ENCODE measurements at regions not wholly inside any gene's neighbourhood (a gene's known extent, or its start where the extent isn't known, plus 50 kb on each side); places are given as distances from the start of the nearest gene placed in this dataset.

- Histone ChIP-seq H3K36me3 (ENCODE audit: insufficient read depth, low read length) (no peaks in the 10 kb centered on the region), H3F3A (ENCODE audit: low read depth) (no peaks in the 10 kb centered on the region), H3K4me2 (ENCODE audit: low read depth, low read length, poor library complexity, severe bottlenecking) (no peak overlapping the region), H4K20me1 (ENCODE audit: insufficient read depth, low read length, poor library complexity, severe bottlenecking) (no peaks in the 10 kb centered on the region), H3K9me2 (replicated peaks; ENCODE audit: low read depth, low read length) (no peaks in the 10 kb centered on the region), H2AFZ (ENCODE audit: low read length) (no peak overlapping the region), H3K27me3 (ENCODE audit: insufficient read depth, low read length, poor library complexity, severe bottlenecking) (no peaks in the 10 kb centered on the region), H3K9ac (ENCODE audit: low read depth, low read length, poor library complexity, severe bottlenecking) (no peak overlapping the region), H3K4me1 (ENCODE audit: insufficient read depth, low read length, poor library complexity, severe bottlenecking) (no peaks in the 10 kb centered on the region), H3K79me2 (ENCODE audit: insufficient read depth, low read length) (no peaks in the 10 kb centered on the region), H3K4me3 (ENCODE audit: low read length, poor library complexity, severe bottlenecking) (no peak overlapping the region), H3K9me3 (ENCODE audit: insufficient read depth, low read depth, low read length) (no peaks in the 10 kb centered on the region)
- TF ChIP-seq CTCF (conservative IDR thresholded peaks at IDR 0.05; ENCODE audit: low read length) (peak; percentile 33), EZH2phosphoT487 (IDR thresholded peaks at IDR 0.05; ENCODE audit: borderline replicate concordance) (no peak)
These were observed 298.2 kb upstream of the FSTL5 start for GRCh38 chr4:162461952-162462351.

GRCh38 chr4:162458051-162458450 lies 294.3 kb upstream of the FSTL5 start:
- no peak overlapping the region for H3K4me3 ChIP-seq (ENCODE audit: low read length, poor library complexity, severe bottlenecking)
- H3K9me3 ChIP-seq (ENCODE audit: insufficient read depth, low read depth, low read length) = no peaks in the 10 kb centered on the region
- H3K79me2 ChIP-seq (ENCODE audit: insufficient read depth, low read length) = no peaks in the 10 kb centered on the region
- TF ChIP-seq EZH2phosphoT487 (IDR thresholded peaks at IDR 0.05; ENCODE audit: borderline replicate concordance) = no peak
- no peak for TF ChIP-seq CTCF (conservative IDR thresholded peaks at IDR 0.05; ENCODE audit: low read length)
- H3F3A ChIP-seq (ENCODE audit: low read depth) = no peaks in the 10 kb centered on the region
- no peaks in the 10 kb centered on the region for H3K27me3 ChIP-seq (ENCODE audit: insufficient read depth, low read length, poor library complexity, severe bottlenecking)
- no peak overlapping the region for H2AFZ ChIP-seq (ENCODE audit: low read length)
- no peak overlapping the region for H3K9ac ChIP-seq (ENCODE audit: low read depth, low read length, poor library complexity, severe bottlenecking)
- no peak overlapping the region for H3K4me2 ChIP-seq (ENCODE audit: low read depth, low read length, poor library complexity, severe bottlenecking)
- H3K36me3 ChIP-seq (ENCODE audit: insufficient read depth, low read length) = no peaks in the 10 kb centered on the region
- no peaks in the 10 kb centered on the region for H3K4me1 ChIP-seq (ENCODE audit: insufficient read depth, low read length, poor library complexity, severe bottlenecking)
- H3K9me2 ChIP-seq (replicated peaks; ENCODE audit: low read depth, low read length) = no peaks in the 10 kb centered on the region
- H4K20me1 ChIP-seq (ENCODE audit: insufficient read depth, low read length, poor library complexity, severe bottlenecking) = no peaks in the 10 kb centered on the region

- Histone ChIP-seq H2AFZ (ENCODE audit: low read length) (no peak overlapping the region), H3K79me2 (ENCODE audit: insufficient read depth, low read length) (no peaks in the 10 kb centered on the region), H3K4me1 (ENCODE audit: insufficient read depth, low read length, poor library complexity, severe bottlenecking) (no peaks in the 10 kb centered on the region), H3K4me2 (ENCODE audit: low read depth, low read length, poor library complexity, severe bottlenecking) (no peak overlapping the region), H3K9me2 (replicated peaks; ENCODE audit: low read depth, low read length) (no peaks in the 10 kb centered on the region), H3F3A (ENCODE audit: low read depth) (no peaks in the 10 kb centered on the region), H3K9me3 (ENCODE audit: insufficient read depth, low read depth, low read length) (no peaks in the 10 kb centered on the region), H3K4me3 (ENCODE audit: low read length, poor library complexity, severe bottlenecking) (no peak overlapping the region), H4K20me1 (ENCODE audit: insufficient read depth, low read length, poor library complexity, severe bottlenecking) (no peaks in the 10 kb centered on the region), H3K27me3 (ENCODE audit: insufficient read depth, low read length, poor library complexity, severe bottlenecking) (no peaks in the 10 kb centered on the region), H3K36me3 (ENCODE audit: insufficient read depth, low read length) (no peaks in the 10 kb centered on the region), H3K9ac (ENCODE audit: low read depth, low read length, poor library complexity, severe bottlenecking) (no peak overlapping the region)
- no peak for TF ChIP-seq EZH2phosphoT487 (IDR thresholded peaks at IDR 0.05; ENCODE audit: borderline replicate concordance)
- no peak for TF ChIP-seq CTCF (conservative IDR thresholded peaks at IDR 0.05; ENCODE audit: low read length)
These were observed 293.5 kb upstream of the FSTL5 start for GRCh38 chr4:162457071-162457865.

Data from Loucy (cell line).